Astrocyte (in vitro differentiated cells and primary cell): ENCODE measurements at regions not wholly inside any gene's neighbourhood (a gene's known extent, or its start where the extent isn't known, plus 50 kb on each side); places are given as distances from the start of the nearest gene placed in this dataset.

Experiments used
- EZH2 ChIP-seq: IDR thresholded peaks from 2 replicates; pipeline ENCODE4 v1.6.1; 2012; ENCODE audit warnings: mild to moderate bottlenecking, low read length, inconsistent platforms; ENCODE audit not compliant: insufficient read depth
- TF ChIP-seq, protein P1 (sequence below): IDR thresholded peaks from 2 replicates; pipeline ENCODE4 v1.5.1; 2011; ENCODE audit warnings: low read depth, mild to moderate bottlenecking, inconsistent platforms, low read length, moderate library complexity; ENCODE audit not compliant: insufficient read depth

DNA sequence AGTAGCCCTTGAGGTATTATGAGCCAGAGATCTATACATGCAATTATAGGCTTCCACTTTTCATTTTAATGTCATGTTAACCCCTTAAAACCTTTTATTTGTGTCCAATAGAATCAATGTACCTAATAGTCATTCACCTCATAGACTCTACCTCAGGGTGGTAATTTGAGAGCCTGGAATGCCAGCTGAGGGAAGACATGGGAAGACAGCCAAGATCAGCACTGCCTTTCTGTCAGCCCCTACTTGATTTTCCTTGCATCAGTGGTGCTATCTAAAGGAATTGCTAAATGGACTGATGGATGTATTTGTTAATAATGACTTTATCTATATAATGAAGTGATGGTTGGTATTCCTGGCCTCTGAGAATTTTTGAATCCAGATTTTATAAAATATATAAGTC, 113.3 kb upstream of the GBE1 start:
- TF ChIP-seq, protein P1, sequence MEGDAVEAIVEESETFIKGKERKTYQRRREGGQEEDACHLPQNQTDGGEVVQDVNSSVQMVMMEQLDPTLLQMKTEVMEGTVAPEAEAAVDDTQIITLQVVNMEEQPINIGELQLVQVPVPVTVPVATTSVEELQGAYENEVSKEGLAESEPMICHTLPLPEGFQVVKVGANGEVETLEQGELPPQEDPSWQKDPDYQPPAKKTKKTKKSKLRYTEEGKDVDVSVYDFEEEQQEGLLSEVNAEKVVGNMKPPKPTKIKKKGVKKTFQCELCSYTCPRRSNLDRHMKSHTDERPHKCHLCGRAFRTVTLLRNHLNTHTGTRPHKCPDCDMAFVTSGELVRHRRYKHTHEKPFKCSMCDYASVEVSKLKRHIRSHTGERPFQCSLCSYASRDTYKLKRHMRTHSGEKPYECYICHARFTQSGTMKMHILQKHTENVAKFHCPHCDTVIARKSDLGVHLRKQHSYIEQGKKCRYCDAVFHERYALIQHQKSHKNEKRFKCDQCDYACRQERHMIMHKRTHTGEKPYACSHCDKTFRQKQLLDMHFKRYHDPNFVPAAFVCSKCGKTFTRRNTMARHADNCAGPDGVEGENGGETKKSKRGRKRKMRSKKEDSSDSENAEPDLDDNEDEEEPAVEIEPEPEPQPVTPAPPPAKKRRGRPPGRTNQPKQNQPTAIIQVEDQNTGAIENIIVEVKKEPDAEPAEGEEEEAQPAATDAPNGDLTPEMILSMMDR = no peak
- TF ChIP-seq EZH2 = no peak
